ENCODE measurements at regions not wholly inside any gene's neighbourhood (a gene's known extent, or its start where the extent isn't known, plus 50 kb on each side); places are given as distances from the start of the nearest gene placed in this dataset.

GRCh38 chr7:14065286-14065685, 75.8 kb upstream of the ETV1 start:
- TF ChIP-seq POLR2A (IDR thresholded peaks at IDR 0.05) (no peak), CTCF (IDR thresholded peaks at IDR 0.05) (no peak)
